22Rv1 (cell line): ENCODE measurements at regions not wholly inside any gene's neighbourhood (a gene's known extent, or its start where the extent isn't known, plus 50 kb on each side); places are given as distances from the start of the nearest gene placed in this dataset.

Experiments used
- CTCF ChIP-seq: fragments of 450-650 bp; IDR thresholded peaks from 2 replicates; pipeline ENCODE4 v1.5.1; 2017; ENCODE audit warnings: mild to moderate bottlenecking
- ZFX ChIP-seq: fragments of 450-650 bp; IDR thresholded peaks from 2 replicates; pipeline ENCODE4 v1.6.1; 2017; ENCODE audit warnings: antibody characterized with exemption, borderline replicate concordance

DNA sequence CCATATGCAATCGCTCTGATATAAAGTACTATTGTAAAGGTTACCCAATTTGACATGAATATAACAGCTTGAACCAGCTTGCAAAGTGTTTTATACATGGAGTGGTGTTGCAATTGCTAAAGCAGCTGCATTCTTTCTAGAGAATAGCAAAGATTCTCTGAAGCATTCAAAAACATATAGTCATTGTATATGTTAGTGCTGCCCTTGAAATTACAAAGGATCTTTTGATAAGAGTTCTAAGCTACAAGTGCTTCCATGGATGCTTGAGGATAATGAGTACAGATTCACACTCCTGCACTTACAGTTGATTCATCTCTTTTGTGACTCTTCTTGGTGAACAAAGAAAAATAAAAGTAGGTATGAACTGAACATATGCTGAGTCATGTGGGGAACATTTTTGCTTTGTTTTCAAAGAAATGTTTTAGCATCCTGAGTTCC is 175.7 kb downstream of the ALDH8A1 start:
- TF ChIP-seq CTCF, result no peak
- TF ChIP-seq ZFX, result no peak
